Ovary (tissue), 7 donors: ENCODE measurements at regions not wholly inside any gene's neighbourhood (a gene's known extent, or its start where the extent isn't known, plus 50 kb on each side); places are given as distances from the start of the nearest gene placed in this dataset.

ENCODE experiments used
- DNase-seq, 5 donors: peaks; one replicate each; pipeline ENCODE4 v3.0.0-alpha.2; 2019 to 2020
- H3K27ac ChIP-seq, 2 donors: fragments of 200-600 bp; one replicate each; pipeline versions ENCODE4 v1.5.1 to v1.8.0; 2019 to 2022
- H3K27me3 ChIP-seq: fragments of 200-600 bp; one replicate; pipeline ENCODE4 v1.8.0; 2022
- H3K36me3 ChIP-seq: fragments of 200-600 bp; sonication (generic); one replicate; pipeline ENCODE4 v1.5.1; 2019
- H3K4me1 ChIP-seq: one replicate; pipeline ENCODE4 v1.8.1; 2013; ENCODE audit warnings: mild to moderate bottlenecking, moderate library complexity; ENCODE audit not compliant: insufficient read depth
- H3K4me3 ChIP-seq: fragments of 200-600 bp; sonication (generic); one replicate; pipeline ENCODE4 v1.5.1; 2017
- H3K9me3 ChIP-seq, 2 donors: fragments of 200-600 bp in 1 of 2; sonication (generic) in 1 of 2; one replicate each; pipeline versions ENCODE4 v1.5.1 to v1.8.1; 2013 to 2019; ENCODE audit warnings: mild to moderate bottlenecking in 1 of 2, moderate library complexity in 1 of 2
- CTCF ChIP-seq, 3 donors: fragments of 450-650 bp in 2 of 3; fragments of 200-600 bp in 1 of 3; IDR thresholded peaks; one replicate each; pipeline versions ENCODE4 v1.5.1 to v1.8.0; 2016 to 2022; ENCODE audit warnings: antibody characterized with exemption in 3 of 3, mild to moderate bottlenecking in 1 of 3
- EP300 ChIP-seq: sonication (generic); formaldehyde crosslinking; IDR thresholded peaks from one replicate; pipeline ENCODE4 v1.6.1; 2017; ENCODE audit warnings: antibody characterized with exemption
- POLR2A ChIP-seq: fragments of 450-650 bp; IDR thresholded peaks from one replicate; pipeline ENCODE4 v1.6.1; 2017; ENCODE audit warnings: antibody characterized with exemption, mild to moderate bottlenecking, moderate library complexity
- WGBS, 3 donors: extraction: QIAGEN DNeasy Blood & Tissue Kit in 1 of 3; methylation state at CpG; one replicate each; pipeline versions ENCODE4 v1.1.5 to v1.1.7; 2013 to 2017; 5-methylcytosine and 5-hydroxymethylcytosine counted together
- intact Hi-C, 4 donors: fragments of 100-400 bp; cut with DNase I; formaldehyde crosslinking; loops; one replicate each; pipeline versions ENCODE4 v1.11.0 to v1.15.1; 2022 to 2023
- donor health status: DM: no; HTN: no; CAD: no; lungs with moderate emphysema.
- donor health status: DM: no; HTN: no; CAD: no.
- donor health status: Bipolar disorder and iron deficiency.
- donor health status: DM: no; HTN: no; CAD: no.
- donor health status: DM: yes; HTN: yes; CAD: no.

DNA sequence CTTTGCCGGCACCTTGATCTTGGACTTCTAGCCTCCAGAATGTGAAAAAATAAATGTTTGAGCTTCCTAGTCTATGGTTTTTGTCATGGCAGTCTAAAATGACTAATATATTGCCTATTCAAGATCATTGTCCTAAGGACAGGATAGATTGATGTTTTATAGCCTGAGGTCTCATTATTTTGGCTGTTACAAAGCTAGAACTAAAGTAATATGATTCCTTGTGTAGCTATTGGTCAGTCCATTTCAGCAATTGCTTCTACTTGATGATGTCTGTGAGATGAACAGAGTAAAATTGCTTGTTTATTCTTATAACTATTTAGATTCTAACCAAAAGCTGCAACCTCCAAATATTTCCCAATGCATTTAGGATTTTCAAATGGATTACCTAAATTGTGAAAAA, 145.0 kb downstream of the HRH4 start:
- TF ChIP-seq CTCF (IDR thresholded peaks at IDR 0.05) (no peak), EP300 (no peak), POLR2A (no peak)
- no peak overlapping the region for H3K27ac ChIP-seq
- no peak overlapping the region for H3K4me3 ChIP-seq
- H3K4me1 ChIP-seq, result no peaks in the 10 kb centered on the region
- DNase-seq, result no peak
- intact Hi-C loops, result no loop called here
- H3K9me3 ChIP-seq, result no peaks in the 10 kb centered on the region
- 80 to 82% (median 81%) methylated on average over 1 of the region's 1 CpG for WGBS, 3 donors
- H3K36me3 ChIP-seq, result no peaks in the 10 kb centered on the region
- no peaks in the 10 kb centered on the region for H3K27me3 ChIP-seq

- Histone ChIP-seq H3K4me1 (no peaks in the 10 kb centered on the region), H3K4me3 (no peak overlapping the region), H3K9me3 (no peaks in the 10 kb centered on the region), H3K27ac (no peak overlapping the region), H3K36me3 (no peaks in the 10 kb centered on the region), H3K27me3 (no peaks in the 10 kb centered on the region)
- TF ChIP-seq CTCF (IDR thresholded peaks at IDR 0.05), result no peak
- TF ChIP-seq POLR2A, result no peak
- no peak for TF ChIP-seq EP300
- 54 to 69% (median 55%) methylated on average over 7 of the region's 7 CpGs for whole genome bisulfite sequencing, 3 donors
- intact Hi-C loops, result no loop called here
- DNase-seq, result no peak
Measured at GRCh38 chr18:24609254-24609653, 148.8 kb downstream of the HRH4 start.

DNA sequence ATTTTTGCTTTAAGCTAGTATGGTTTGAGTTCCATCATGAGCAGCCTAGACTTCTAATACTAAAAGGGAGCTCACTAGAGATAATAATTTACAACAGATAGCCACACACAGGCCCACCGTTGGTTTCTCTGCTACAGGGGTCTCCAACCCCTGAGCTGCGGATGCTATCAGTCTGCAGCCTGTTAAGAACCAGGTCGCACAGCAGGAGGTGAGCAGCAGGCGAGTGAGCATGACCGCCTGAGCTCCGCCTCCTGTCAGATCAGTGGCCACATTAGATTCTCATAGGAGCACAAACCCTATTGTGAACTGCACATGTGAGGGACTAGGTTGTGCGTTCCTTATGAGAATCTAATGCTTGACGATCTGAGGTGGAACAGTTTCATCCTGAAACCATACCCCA, 150.6 kb downstream of the HRH4 start:
- Histone ChIP-seq H3K27ac (no peak overlapping the region), H3K4me3 (no peak overlapping the region), H3K4me1 (no peaks in the 10 kb centered on the region), H3K27me3 (no peaks in the 10 kb centered on the region), H3K9me3 (no peaks in the 10 kb centered on the region), H3K36me3 (no peaks in the 10 kb centered on the region)
- DNase-seq, result no peak
- intact Hi-C loops, result no loop called here
- 69 to 83% (median 74%) methylated on average over 8 of the region's 8 CpGs for WGBS, 3 donors
- TF ChIP-seq CTCF (IDR thresholded peaks at IDR 0.05) (no peak), EP300 (no peak), POLR2A (no peak)

DNA sequence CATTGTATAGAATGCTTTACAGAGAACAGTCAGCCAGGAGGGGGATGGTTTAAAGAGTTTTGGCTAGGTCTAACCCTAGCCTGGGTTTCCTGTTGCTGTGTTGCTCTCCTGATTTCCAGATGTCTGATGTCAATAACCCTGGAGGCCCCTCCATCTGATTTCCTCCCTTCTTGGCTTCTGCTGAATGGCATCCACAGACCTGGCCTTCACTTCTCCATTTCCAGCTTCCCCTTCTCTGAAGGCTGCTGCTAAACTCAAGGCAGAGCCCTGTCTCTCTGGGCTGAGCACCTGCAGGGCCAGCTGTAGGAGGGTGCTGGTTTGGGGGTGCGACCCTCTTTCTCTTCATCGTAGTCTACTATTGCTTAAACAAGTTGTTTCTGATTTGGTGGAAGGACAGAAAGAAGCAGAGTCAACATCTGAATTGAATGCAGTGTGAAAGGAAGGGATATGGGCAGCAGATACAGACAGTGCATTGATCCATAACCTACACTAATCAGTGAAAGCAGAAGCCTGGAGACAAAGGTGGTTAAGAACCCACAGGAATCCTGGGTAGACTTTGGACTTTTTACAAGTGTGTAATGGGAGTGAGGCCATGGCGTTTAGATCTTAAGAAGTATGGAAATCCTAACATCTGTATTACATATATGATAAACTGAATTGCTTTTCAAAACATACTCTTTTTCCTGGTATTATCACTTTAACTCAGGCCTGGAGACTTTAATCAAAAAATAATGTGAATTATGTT, 153.6 kb downstream of the HRH4 start:
- H3K4me1 ChIP-seq, result no peaks in the 10 kb centered on the region
- no peaks in the 10 kb centered on the region for H3K9me3 ChIP-seq
- TF ChIP-seq POLR2A (no peak), EP300 (no peak), CTCF (IDR thresholded peaks at IDR 0.05) (no peak)
- H3K36me3 ChIP-seq, result no peaks in the 10 kb centered on the region
- no peak for DNase-seq
- H3K4me3 ChIP-seq, result no peak overlapping the region
- H3K27me3 ChIP-seq, result no peaks in the 10 kb centered on the region
- no peak overlapping the region for H3K27ac ChIP-seq
- intact Hi-C loops, result no loop called here
- WGBS, 3 donors, result 72 to 79% (median 75%) methylated on average over 3 of the region's 3 CpGs
